ENCODE measurements at regions not wholly inside any gene's neighbourhood (a gene's known extent, or its start where the extent isn't known, plus 50 kb on each side); places are given as distances from the start of the nearest gene placed in this dataset.

DNA sequence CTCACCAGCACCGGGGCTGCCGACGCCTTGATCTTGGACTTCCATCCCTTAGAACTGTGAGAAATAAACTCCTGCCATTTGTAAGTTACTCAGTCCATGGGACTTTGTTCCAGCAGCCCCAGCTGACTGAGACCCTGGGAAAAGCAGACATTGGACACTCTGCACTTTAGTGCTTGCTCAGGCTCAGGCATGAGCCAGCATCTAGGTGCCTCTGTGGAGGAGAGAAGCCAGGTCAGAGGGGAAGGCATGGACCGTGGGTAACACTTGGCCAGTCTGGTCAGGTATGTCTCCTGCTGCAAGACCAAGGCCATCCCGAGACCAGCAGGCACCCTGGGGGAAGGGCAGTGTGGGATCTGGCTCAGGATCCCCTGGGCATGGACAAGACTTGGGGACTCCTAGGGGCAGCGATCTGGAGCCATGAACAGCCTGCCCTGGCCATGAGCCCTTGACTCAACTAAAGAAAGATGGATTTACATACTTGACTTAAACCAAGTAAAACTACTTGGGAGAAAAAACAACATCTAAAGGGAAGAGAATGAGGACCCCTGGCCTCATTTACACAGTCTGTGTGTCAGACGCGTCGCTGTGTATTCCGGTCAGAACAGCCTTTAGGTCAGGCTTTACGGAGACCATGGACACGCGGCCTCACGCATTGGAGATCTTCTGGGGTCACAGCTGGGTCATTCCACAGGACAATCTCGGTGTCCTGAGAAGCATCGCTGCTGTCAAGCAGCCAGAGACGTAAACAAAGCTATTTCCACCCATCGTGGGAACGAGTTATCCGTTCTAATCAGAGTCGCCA lies 497.1 kb downstream of the BRD1 start:
- no peak for DNase-seq

DNA sequence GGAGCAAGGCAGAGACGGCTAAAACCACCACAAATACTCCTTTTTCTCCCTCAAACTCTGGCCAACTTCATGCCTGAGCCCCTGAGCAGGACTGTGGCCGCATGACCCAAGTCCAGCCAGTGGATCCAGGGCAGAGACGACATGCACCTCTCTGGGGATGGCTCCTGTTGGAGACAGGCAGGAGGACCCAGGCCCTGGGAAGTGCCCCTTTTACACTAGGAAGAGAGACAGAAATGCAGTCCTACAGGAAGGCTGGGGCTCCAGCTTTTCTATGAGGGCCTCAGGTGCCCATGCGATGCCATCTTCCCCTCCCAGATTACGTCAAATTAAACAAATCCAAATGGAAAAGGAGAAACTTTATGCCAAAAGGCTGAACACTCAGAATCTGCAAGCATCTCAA lies 498.0 kb downstream of the BRD1 start:
- no peak for DNase-seq

- no peak for DNase-seq
These were observed 498.9 kb downstream of the BRD1 start for GRCh38 chr22:49328630-49329405.

DNA sequence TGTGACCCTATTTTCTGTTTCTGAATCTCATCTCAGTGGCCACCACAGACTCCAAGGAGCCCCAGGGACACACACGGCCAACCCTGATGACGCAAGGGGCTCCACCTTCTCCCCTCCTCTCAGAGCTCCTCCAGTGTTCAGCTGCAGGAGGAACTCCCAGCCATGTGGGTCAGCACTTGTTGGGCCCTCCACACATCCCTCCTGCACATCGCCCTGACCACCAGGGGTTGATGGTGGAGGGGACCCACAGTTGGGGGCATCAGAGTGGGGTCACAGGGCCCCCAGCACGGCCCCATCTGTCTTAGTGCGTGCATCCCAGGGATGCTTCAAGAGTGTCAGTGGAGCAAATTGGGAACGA lies 499.6 kb downstream of the BRD1 start:
- no peak for DNase-seq

- no peak for DNase-seq
These were observed 500.1 kb downstream of the BRD1 start for GRCh38 chr22:49327411-49328117.

GRCh38 chr22:49326558-49326957 lies 501.1 kb downstream of the BRD1 start:
- DNase-seq: no peak

DNA sequence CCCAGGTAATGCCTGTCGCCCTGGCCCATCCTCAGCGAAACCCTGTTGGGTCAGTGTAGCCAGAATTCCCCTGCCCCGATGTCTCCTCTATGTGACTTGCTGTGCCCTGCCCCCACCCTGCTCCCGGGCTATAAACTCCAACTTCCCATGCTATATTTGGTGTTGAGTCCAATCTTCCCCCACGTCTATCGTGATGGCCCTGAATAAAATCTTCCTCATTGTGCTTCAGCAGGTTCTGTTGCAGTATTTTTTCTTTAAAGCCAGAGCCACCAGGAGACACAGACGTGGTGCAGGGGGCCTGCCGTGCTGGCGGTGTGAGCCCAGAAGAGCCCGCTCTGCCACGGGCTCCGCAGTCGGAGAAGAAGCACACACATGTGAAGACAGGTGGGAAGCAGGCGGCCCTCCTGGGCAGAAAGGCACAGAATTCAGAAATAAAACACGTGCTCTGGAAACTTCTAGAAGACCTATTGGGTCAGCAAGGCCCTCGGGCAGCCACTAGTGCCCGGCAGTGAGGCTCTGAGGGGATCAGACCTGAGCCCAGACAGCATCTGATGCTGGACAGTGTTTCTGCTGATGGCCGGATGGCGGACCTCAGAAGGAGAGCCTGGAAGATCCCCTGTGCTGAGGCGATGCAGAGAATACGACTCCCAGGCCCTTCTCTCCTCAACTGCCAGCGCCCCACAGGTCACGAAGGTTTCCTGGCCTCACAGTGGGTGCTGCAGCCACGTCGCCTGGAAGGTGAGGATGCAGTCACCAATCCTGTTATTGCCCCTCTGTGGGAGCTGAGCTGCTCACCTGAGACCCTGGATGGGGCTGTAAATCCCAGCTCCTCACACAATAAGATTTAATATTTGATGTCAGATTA lies 501.9 kb downstream of the BRD1 start:
- no peak for DNase-seq

GRCh38 chr22:49324527-49325491 lies 502.9 kb downstream of the BRD1 start:
- DNase-seq: no peak

GRCh38 chr22:49323751-49324415 lies 503.8 kb downstream of the BRD1 start:
- DNase-seq: no peak

- DNase-seq: no peak
These were observed 504.6 kb downstream of the BRD1 start for GRCh38 chr22:49322861-49323622.

DNA sequence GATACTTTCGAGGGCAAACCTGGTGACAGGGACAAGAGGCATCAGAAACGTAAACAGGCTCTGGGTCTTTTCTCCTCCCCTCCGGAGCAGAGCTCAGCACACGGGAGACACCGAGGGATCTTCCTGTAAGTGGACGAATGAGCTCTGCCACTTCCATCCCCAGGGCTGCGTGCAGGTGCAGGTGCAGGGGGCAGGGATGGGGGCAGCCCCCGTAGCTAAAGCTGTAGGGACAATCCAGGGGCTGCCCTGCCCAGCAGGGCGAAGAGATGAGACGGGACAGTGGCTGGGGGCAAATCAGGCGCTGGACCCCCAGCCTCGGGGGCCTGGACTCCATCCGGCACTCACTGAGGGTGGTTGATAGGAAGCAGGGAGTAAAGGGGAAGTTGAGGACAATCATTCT lies 505.4 kb downstream of the BRD1 start:
- DNase-seq: no peak

- DNase-seq: no peak
These were observed 506.1 kb downstream of the BRD1 start for GRCh38 chr22:49321477-49322055.

DNA sequence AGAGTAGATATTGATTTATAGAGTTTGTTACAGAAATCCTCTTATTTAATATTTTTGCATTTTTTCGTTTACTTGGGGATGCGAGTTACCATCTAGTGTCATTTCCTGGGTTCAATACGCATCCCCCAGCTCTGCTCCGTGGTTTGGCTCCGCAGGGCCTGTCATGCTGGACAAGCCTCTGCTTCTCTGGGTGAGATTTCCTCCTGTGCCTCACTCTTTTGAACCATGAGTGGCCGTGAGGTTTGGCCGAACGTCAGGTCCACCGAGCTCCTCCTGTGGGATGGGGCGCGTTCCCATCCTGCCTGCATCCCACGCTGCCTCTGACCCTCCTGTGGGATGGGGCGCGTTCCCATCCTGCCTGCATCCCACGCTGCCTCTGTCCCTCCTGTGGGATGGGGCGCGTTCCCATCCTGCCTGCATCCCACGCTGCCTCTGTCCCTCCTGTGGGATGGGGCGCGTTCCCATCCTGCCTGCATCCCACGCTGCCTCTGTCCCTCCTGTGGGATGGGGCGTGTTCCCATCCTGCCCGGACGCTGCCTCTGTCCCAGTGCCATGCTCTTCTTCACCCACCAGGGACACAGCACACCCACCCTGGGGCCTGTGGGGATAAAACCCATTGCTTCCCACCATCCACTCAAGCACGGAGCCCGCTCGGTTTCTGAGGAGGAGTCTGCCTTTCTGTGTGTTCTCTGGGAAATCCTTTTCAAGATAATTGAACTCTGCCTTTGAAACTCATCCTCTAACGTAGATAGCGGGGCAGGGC lies 506.8 kb downstream of the BRD1 start:
- no peak for DNase-seq

- no peak for DNase-seq
These were observed 510.3 kb downstream of the BRD1 start for GRCh38 chr22:49317369-49317768.

DNA sequence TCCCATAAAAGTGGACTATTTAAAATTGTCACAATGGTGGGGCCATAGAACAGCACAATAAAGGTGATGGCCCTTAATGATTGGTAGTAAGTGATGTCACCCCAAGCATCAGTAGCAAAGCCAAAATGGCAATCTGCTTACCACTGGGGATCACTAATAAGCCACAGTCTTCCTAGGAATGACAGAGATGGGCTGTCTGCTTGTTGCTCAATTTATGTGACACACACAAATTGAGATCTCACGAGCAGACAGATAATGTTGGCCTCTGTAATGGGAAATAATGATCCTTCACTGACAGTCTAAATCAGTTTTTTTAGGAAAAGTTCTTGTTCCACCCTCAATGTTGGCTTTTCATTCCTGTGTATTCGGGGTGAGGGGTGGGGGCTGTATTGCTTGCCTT lies 515.1 kb downstream of the BRD1 start:
- DNase-seq: no peak

GRCh38 chr22:49310354-49310753 lies 517.3 kb downstream of the BRD1 start:
- no peak for DNase-seq

DNA sequence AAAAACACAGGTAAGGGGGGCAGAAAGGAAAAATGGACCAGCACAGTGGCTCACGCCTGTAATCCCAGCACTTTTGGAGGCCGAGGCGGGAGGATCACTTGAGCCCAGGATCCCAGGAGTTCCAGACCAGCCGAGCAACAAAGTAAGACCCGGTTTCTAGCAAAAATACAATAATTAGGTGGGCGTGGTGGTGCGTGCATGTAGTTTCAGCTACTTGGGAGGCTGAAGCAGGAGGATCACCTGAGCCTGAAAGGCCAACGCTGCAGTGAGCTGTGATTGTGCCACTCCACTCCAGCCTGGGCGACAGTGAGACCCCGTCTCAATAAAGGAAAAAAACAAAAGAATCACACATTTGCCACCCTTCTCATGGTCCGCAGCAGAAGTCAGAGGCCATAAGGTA lies 519.4 kb downstream of the BRD1 start:
- DNase-seq: no peak

- no peak for DNase-seq
These were observed 519.8 kb downstream of the BRD1 start for GRCh38 chr22:49307870-49308269.

DNA sequence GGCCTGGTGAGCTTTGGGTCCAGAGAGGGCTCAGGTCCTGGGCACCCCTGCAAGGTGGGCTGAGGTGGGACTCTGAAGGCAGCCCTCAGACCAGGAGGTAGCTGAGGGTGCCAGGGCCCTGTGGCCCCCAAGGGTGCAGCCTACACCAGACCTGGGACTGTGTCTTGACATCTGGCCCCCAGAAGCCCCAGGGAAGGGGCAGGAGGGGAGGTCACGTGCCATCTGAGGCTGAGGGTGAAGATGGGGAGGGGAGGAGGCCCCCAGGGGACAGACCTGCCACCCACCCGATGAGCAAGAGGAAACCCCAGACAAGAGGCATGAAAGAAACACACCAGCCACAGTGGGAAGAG lies 520.2 kb downstream of the BRD1 start:
- no peak for DNase-seq

All from GOT3 (cell line).